ENCODE measurements at regions not wholly inside any gene's neighbourhood (a gene's known extent, or its start where the extent isn't known, plus 50 kb on each side); places are given as distances from the start of the nearest gene placed in this dataset.

GRCh38 chr13:67964986-67965385 lies 734.9 kb upstream of the PCDH9 start:
- H3K4me3 Mint-ChIP-seq, result no peak overlapping the region
- H3K27me3 Mint-ChIP-seq (ENCODE audit: low read depth), result no peaks in the 10 kb centered on the region
- H3K4me1 Mint-ChIP-seq, result peaks cover 5% of the 10 kb centered on the region
- no peaks in the 10 kb centered on the region for H3K9me3 Mint-ChIP-seq
- H3K36me3 Mint-ChIP-seq (ENCODE audit: low read depth), result no peaks in the 10 kb centered on the region
- TF ChIP-seq CTCF (IDR thresholded peaks at IDR 0.05; ENCODE audit: unreplicated experiment in 3 of 3), result no peak
- no peak overlapping the region for H3K27ac Mint-ChIP-seq

- H3K27ac Mint-ChIP-seq, result no peak overlapping the region
- H3K36me3 Mint-ChIP-seq (ENCODE audit: low read depth), result no peaks in the 10 kb centered on the region
- H3K4me3 Mint-ChIP-seq, result no peak overlapping the region
- no peaks in the 10 kb centered on the region for H3K27me3 Mint-ChIP-seq (ENCODE audit: low read depth)
- H3K4me1 Mint-ChIP-seq, result peaks cover 5% of the 10 kb centered on the region
- no peak for TF ChIP-seq CTCF (IDR thresholded peaks at IDR 0.05; ENCODE audit: unreplicated experiment in 3 of 3)
- no peaks in the 10 kb centered on the region for H3K9me3 Mint-ChIP-seq
Observed at GRCh38 chr13:67964091-67964490, 734.0 kb upstream of the PCDH9 start.

GRCh38 chr13:67961331-67961730 lies 731.2 kb upstream of the PCDH9 start:
- no peak overlapping the region for H3K27ac Mint-ChIP-seq
- no peak overlapping the region for H3K4me3 Mint-ChIP-seq
- no peak for TF ChIP-seq CTCF (IDR thresholded peaks at IDR 0.05; ENCODE audit: unreplicated experiment in 3 of 3)
- H3K36me3 Mint-ChIP-seq (ENCODE audit: low read depth), result no peaks in the 10 kb centered on the region
- peaks cover 3% of the 10 kb centered on the region for H3K9me3 Mint-ChIP-seq
- no peaks in the 10 kb centered on the region for H3K27me3 Mint-ChIP-seq (ENCODE audit: low read depth)
- H3K4me1 Mint-ChIP-seq, result peaks cover 5% of the 10 kb centered on the region

- no peak overlapping the region for H3K4me3 Mint-ChIP-seq
- no peak for TF ChIP-seq CTCF (IDR thresholded peaks at IDR 0.05; ENCODE audit: unreplicated experiment in 3 of 3)
- H3K4me1 Mint-ChIP-seq, result no peaks in the 10 kb centered on the region
- no peaks in the 10 kb centered on the region for H3K36me3 Mint-ChIP-seq (ENCODE audit: low read depth)
- no peaks in the 10 kb centered on the region for H3K27me3 Mint-ChIP-seq (ENCODE audit: low read depth)
- H3K27ac Mint-ChIP-seq, result no peak overlapping the region
- H3K9me3 Mint-ChIP-seq, result no peaks in the 10 kb centered on the region
Observed at GRCh38 chr13:67951431-67951830, 721.3 kb upstream of the PCDH9 start.

GRCh38 chr13:67950603-67951002 lies 720.5 kb upstream of the PCDH9 start:
- H3K27me3 Mint-ChIP-seq (ENCODE audit: low read depth), result no peaks in the 10 kb centered on the region
- H3K4me1 Mint-ChIP-seq, result no peaks in the 10 kb centered on the region
- H3K9me3 Mint-ChIP-seq, result no peaks in the 10 kb centered on the region
- no peaks in the 10 kb centered on the region for H3K36me3 Mint-ChIP-seq (ENCODE audit: low read depth)
- H3K4me3 Mint-ChIP-seq, result no peak overlapping the region
- no peak overlapping the region for H3K27ac Mint-ChIP-seq
- TF ChIP-seq CTCF (IDR thresholded peaks at IDR 0.05; ENCODE audit: unreplicated experiment in 3 of 3), result no peak

- no peak for TF ChIP-seq CTCF (IDR thresholded peaks at IDR 0.05; ENCODE audit: unreplicated experiment in 3 of 3)
- no peaks in the 10 kb centered on the region for H3K27me3 Mint-ChIP-seq (ENCODE audit: low read depth)
- H3K36me3 Mint-ChIP-seq (ENCODE audit: low read depth), result no peaks in the 10 kb centered on the region
- H3K4me3 Mint-ChIP-seq, result no peak overlapping the region
- no peaks in the 10 kb centered on the region for H3K9me3 Mint-ChIP-seq
- no peaks in the 10 kb centered on the region for H3K4me1 Mint-ChIP-seq
- H3K27ac Mint-ChIP-seq, result no peak overlapping the region
Observed at GRCh38 chr13:67946131-67946530, 716.0 kb upstream of the PCDH9 start.

Measured in nephron (organoid).